WTC11 (cell line): ENCODE measurements at regions not wholly inside any gene's neighbourhood (a gene's known extent, or its start where the extent isn't known, plus 50 kb on each side); places are given as distances from the start of the nearest gene placed in this dataset.

ENCODE experiments used
- ATAC-seq: fragments of 200-7000 bp; cut with Tn5 transposase; 2 replicates; pipeline ENCODE4 v1.10.0; 2021; ENCODE audit warnings: mild to moderate bottlenecking, moderate library complexity
- CTCF ChIA-PET: fragments of 300-600 bp; sonication (Branson Sonifier 250); formaldehyde crosslinking; loops from one replicate; lab custom pipeline; 2021; ENCODE audit warnings: antibody characterized with exemption; lab: Charles Lee
- POLR2A ChIA-PET: fragments of 350-600 bp; sonication (Branson Sonifier 250); formaldehyde crosslinking; loops from one replicate; lab custom pipeline; 2021; ENCODE audit warnings: antibody characterized with exemption; lab: Charles Lee
- DNase-seq: peaks from one replicate; pipeline ENCODE4 v3.0.0; 2021; ENCODE audit warnings: low spot score
- H3K27ac Mint-ChIP-seq: 2 replicates; pipeline ENCODE4 v1.8.0; 2021; ENCODE audit warnings: mixed read lengths
- H3K27me3 Mint-ChIP-seq: 2 replicates; pipeline ENCODE4 v1.8.0; 2021; ENCODE audit warnings: low read depth, mild to moderate bottlenecking, moderate library complexity, mixed read lengths
- H3K36me3 Mint-ChIP-seq: 2 replicates; pipeline ENCODE4 v1.8.0; 2021; ENCODE audit warnings: mixed read lengths
- H3K4me1 Mint-ChIP-seq: 2 replicates; pipeline ENCODE4 v1.8.0; 2022; ENCODE audit warnings: mixed read lengths
- H3K4me3 Mint-ChIP-seq: 2 replicates; pipeline ENCODE4 v1.8.0; 2021; ENCODE audit warnings: mild to moderate bottlenecking, moderate library complexity, mixed read lengths
- H3K9me3 Mint-ChIP-seq: 2 replicates; pipeline ENCODE4 v1.8.0; 2021; ENCODE audit warnings: mixed read lengths
- ATF1 ChIP-seq: sonication (generic); formaldehyde crosslinking; IDR thresholded peaks from 2 replicates; pipeline ENCODE4 v1.8.1; 2023; ENCODE audit warnings: mild to moderate bottlenecking, moderate library complexity, missing genetic modification reagents
- ELF4 ChIP-seq: sonication (generic); formaldehyde crosslinking; IDR thresholded peaks from 2 replicates; pipeline ENCODE4 v1.8.1; 2022; ENCODE audit warnings: low read depth, mild to moderate bottlenecking, moderate library complexity, missing genetic modification reagents
- ETV6 ChIP-seq: sonication (generic); formaldehyde crosslinking; IDR thresholded peaks from 2 replicates; pipeline ENCODE4 v1.8.1; 2022; ENCODE audit warnings: mild to moderate bottlenecking, missing genetic modification reagents
- JAZF1 ChIP-seq: fragments of 250-450 bp; sonication (Bioruptor Pico); IDR thresholded peaks from 2 replicates; pipeline ENCODE4 v1.9.0; 2021; ENCODE audit warnings: moderate library complexity, mild to moderate bottlenecking, inconsistent platforms
- MXD4 ChIP-seq: fragments of 250-450 bp; sonication (Bioruptor Pico); IDR thresholded peaks from 2 replicates; pipeline ENCODE4 v1.8.0; 2021; ENCODE audit warnings: mild to moderate bottlenecking, moderate library complexity, borderline replicate concordance
- NR3C1 ChIP-seq: sonication (generic); formaldehyde crosslinking; conservative IDR thresholded peaks from 2 replicates; pipeline ENCODE4 v1.8.1; 2023; ENCODE audit warnings: low read depth, mild to moderate bottlenecking, missing genetic modification reagents
- RORB ChIP-seq: fragments of 250-450 bp; sonication (Bioruptor Pico); IDR thresholded peaks from 2 replicates; pipeline ENCODE4 v1.9.0; 2021; ENCODE audit warnings: mild to moderate bottlenecking
- SMAD3 ChIP-seq: sonication (generic); formaldehyde crosslinking; IDR thresholded peaks from 2 replicates; pipeline ENCODE4 v1.8.0; 2022; ENCODE audit warnings: missing genetic modification reagents, mild to moderate bottlenecking, borderline replicate concordance
- SOX15 ChIP-seq: fragments of 250-450 bp; sonication (Bioruptor Pico); IDR thresholded peaks from 2 replicates; pipeline ENCODE4 v1.9.0; 2021; ENCODE audit warnings: mild to moderate bottlenecking
- SP1 ChIP-seq: sonication (generic); formaldehyde crosslinking; conservative IDR thresholded peaks from 2 replicates; pipeline ENCODE4 v1.8.1; 2022; ENCODE audit warnings: missing genetic modification reagents
- ZNF121 ChIP-seq: sonication (generic); formaldehyde crosslinking; IDR thresholded peaks from 2 replicates; pipeline ENCODE4 v1.8.0; 2023; ENCODE audit warnings: missing genetic modification reagents
- ZNF138 ChIP-seq: sonication (generic); formaldehyde crosslinking; conservative IDR thresholded peaks from 2 replicates; pipeline ENCODE4 v1.8.1; 2022; ENCODE audit warnings: mild to moderate bottlenecking, moderate library complexity, missing genetic modification reagents
- ZNF232 ChIP-seq: sonication (generic); formaldehyde crosslinking; IDR thresholded peaks from 2 replicates; pipeline ENCODE4 v1.8.0; 2022; ENCODE audit warnings: mild to moderate bottlenecking, missing genetic modification reagents
- ZNF263 ChIP-seq: sonication (generic); formaldehyde crosslinking; IDR thresholded peaks from 2 replicates; pipeline ENCODE4 v1.8.1; 2022; ENCODE audit warnings: low read depth, mild to moderate bottlenecking, moderate library complexity, missing genetic modification reagents
- ZNF671 ChIP-seq: fragments of 250-450 bp; sonication (Bioruptor Pico); IDR thresholded peaks from 2 replicates; pipeline ENCODE4 v1.8.0; 2021; ENCODE audit warnings: mild to moderate bottlenecking
- TF ChIP-seq, protein P1 (sequence below): sonication (generic); formaldehyde crosslinking; IDR thresholded peaks from 2 replicates; pipeline ENCODE4 v1.8.0; 2023; ENCODE audit warnings: missing genetic modification reagents
- TF ChIP-seq, protein P2 (sequence below): sonication (generic); formaldehyde crosslinking; conservative IDR thresholded peaks from 2 replicates; pipeline ENCODE4 v1.8.1; 2022; ENCODE audit warnings: mild to moderate bottlenecking, missing genetic modification reagents
- TF ChIP-seq, protein P3 (sequence below): sonication (generic); formaldehyde crosslinking; IDR thresholded peaks from 2 replicates; pipeline ENCODE4 v1.8.1; 2023; ENCODE audit warnings: mild to moderate bottlenecking, missing genetic modification reagents
- TF ChIP-seq, protein P4 (sequence below): sonication (generic); formaldehyde crosslinking; IDR thresholded peaks from 2 replicates; pipeline ENCODE4 v1.8.1; 2023; ENCODE audit warnings: mild to moderate bottlenecking, missing genetic modification reagents, moderate library complexity
- TF ChIP-seq, protein P5 (sequence below): sonication (generic); formaldehyde crosslinking; IDR thresholded peaks from 2 replicates; pipeline ENCODE4 v1.8.1; 2022; ENCODE audit warnings: missing genetic modification reagents, borderline replicate concordance

DNA sequence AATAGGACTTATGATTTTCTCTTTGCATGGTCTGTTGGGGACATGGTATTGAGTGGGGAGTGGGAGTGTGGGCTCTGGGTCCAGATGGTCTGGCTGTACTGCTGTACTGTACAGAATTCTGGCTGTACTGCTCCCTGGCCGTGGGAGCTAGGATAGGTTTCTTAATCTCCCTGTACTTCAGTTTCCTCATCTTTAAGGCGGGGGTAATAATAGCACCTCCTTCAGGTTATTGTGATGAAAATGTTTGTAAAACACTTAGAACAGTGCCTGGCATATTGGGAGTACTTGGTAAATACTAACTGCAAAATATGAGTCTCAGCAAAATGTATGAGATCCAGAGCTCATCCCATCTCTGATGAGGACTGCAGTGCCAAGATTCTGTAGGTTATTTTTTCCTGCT is 198.6 kb downstream of the KIF18A start (continued):
- TF ChIP-seq JAZF1 = no peak
- TF ChIP-seq ELF4 (CRISPR knock-in tag) = no peak
- TF ChIP-seq, protein P1, sequence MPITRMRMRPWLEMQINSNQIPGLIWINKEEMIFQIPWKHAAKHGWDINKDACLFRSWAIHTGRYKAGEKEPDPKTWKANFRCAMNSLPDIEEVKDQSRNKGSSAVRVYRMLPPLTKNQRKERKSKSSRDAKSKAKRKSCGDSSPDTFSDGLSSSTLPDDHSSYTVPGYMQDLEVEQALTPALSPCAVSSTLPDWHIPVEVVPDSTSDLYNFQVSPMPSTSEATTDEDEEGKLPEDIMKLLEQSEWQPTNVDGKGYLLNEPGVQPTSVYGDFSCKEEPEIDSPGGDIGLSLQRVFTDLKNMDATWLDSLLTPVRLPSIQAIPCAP (CRISPR knock-in tag) = no peak
- TF ChIP-seq ZNF671 (CRISPR knock-in tag) = no peak
- TF ChIP-seq, protein P2, sequence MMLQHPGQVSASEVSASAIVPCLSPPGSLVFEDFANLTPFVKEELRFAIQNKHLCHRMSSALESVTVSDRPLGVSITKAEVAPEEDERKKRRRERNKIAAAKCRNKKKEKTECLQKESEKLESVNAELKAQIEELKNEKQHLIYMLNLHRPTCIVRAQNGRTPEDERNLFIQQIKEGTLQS (CRISPR knock-in tag) = no peak
- TF ChIP-seq ZNF263 (CRISPR knock-in tag) = no peak

DNA sequence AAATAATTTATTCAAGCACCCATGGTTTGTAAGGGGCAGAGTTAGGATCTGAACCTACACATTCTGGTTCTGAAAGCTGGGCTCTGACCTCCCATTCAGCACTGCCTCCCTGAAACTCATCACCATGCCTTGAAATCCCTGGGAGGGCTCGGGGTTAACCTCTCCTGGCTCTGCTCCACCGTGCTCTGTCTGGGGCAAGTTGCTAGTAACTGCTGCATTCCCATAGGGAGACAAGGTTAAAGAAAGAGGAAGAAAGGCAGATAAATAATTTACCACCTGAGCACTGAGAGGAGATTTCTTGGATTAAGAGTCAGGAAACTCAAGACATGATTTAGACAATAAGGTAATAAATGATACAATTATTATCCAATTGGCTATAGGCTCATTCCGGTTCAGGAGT is 199.3 kb downstream of the KIF18A start:
- Mint-ChIP-seq H3K4me1 (no peaks in the 10 kb centered on the region), H3K36me3 (no peaks in the 10 kb centered on the region), H3K27ac (no peak overlapping the region), H3K4me3 (no peak overlapping the region), H3K27me3 (no peaks in the 10 kb centered on the region; the same call in 1 of the 2 replicates)
- DNase-seq = no peak
- ChIA-PET CTCF (no interaction called here), POLR2A (no interaction called here)
- TF ChIP-seq SOX15 (CRISPR knock-in tag) = no peak
- TF ChIP-seq, all 79 proteins: peak for 0
- H3K9me3 Mint-ChIP-seq = no peaks in the 10 kb centered on the region
- no peak for ATAC-seq

DNA sequence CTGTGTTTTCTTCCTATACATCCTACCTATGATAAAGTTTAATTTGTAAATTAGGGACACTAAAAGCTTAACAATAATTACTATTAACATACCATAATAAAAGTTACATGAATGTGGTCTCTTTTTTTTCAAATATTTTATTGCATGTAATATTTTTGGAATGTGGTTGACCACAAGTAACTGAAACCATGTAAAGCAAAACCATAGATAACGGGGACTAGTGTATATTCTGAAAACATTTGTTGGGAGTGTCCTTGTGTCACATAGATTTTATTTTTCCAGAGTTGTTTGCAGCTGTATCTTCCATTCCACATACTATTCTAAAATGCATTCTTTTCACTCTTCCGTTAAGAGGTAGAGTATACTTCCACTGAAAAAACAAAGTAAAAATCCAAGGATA is 200.4 kb downstream of the KIF18A start:
- Mint-ChIP-seq H3K36me3 (no peaks in the 10 kb centered on the region), H3K4me1 (no peaks in the 10 kb centered on the region), H3K9me3 (no peaks in the 10 kb centered on the region), H3K4me3 (no peak overlapping the region), H3K27ac (no peak overlapping the region), H3K27me3 (no peaks in the 10 kb centered on the region; the same call in 1 of the 2 replicates)
- DNase-seq (no peak), ATAC-seq (no peak)
- CTCF ChIA-PET = no interaction called here
- TF ChIP-seq ZNF138 (CRISPR knock-in tag) (no peak), SP1 (no peak), SMAD3 (CRISPR knock-in tag) (no peak), SOX15 (CRISPR knock-in tag) (no peak), ELF4 (CRISPR knock-in tag) (no peak), ETV6 (CRISPR knock-in tag) (no peak), NR3C1 (CRISPR knock-in tag) (no peak), RORB (CRISPR knock-in tag) (no peak), MXD4 (no peak)
- POLR2A ChIA-PET = no interaction called here

DNA sequence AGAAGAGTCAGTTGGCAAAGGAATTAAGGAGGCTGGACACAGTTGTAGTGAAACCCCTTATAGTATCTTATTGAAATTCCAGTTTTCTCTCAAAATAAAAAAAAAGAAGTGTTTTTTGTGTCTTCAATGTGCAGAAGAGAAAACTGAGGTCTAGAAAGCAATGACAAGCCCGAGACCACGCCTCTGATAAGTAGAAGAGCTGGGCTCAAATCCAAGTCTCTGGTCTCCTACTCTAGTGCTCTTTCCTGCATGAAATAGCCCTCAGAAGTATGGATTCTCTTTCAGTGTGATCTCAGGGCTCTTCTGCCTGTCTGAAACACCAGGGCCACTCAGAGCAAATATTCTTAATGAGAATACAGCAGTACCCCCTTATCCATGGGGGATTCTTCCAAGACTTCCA is 200.9 kb downstream of the KIF18A start:
- CTCF ChIA-PET = no interaction called here
- POLR2A ChIA-PET = no interaction called here
- no peak for ATAC-seq
- Mint-ChIP-seq H3K4me1 (no peaks in the 10 kb centered on the region), H3K36me3 (no peaks in the 10 kb centered on the region), H3K27ac (no peak overlapping the region), H3K9me3 (no peaks in the 10 kb centered on the region), H3K27me3 (no peaks in the 10 kb centered on the region; the same call in 1 of the 2 replicates), H3K4me3 (no peak overlapping the region)
- no peak for DNase-seq
- no peak for TF ChIP-seq ZNF121
- TF ChIP-seq, protein P3, sequence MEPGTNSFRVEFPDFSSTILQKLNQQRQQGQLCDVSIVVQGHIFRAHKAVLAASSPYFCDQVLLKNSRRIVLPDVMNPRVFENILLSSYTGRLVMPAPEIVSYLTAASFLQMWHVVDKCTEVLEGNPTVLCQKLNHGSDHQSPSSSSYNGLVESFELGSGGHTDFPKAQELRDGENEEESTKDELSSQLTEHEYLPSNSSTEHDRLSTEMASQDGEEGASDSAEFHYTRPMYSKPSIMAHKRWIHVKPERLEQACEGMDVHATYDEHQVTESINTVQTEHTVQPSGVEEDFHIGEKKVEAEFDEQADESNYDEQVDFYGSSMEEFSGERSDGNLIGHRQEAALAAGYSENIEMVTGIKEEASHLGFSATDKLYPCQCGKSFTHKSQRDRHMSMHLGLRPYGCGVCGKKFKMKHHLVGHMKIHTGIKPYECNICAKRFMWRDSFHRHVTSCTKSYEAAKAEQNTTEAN (CRISPR knock-in tag) = no peak

DNA sequence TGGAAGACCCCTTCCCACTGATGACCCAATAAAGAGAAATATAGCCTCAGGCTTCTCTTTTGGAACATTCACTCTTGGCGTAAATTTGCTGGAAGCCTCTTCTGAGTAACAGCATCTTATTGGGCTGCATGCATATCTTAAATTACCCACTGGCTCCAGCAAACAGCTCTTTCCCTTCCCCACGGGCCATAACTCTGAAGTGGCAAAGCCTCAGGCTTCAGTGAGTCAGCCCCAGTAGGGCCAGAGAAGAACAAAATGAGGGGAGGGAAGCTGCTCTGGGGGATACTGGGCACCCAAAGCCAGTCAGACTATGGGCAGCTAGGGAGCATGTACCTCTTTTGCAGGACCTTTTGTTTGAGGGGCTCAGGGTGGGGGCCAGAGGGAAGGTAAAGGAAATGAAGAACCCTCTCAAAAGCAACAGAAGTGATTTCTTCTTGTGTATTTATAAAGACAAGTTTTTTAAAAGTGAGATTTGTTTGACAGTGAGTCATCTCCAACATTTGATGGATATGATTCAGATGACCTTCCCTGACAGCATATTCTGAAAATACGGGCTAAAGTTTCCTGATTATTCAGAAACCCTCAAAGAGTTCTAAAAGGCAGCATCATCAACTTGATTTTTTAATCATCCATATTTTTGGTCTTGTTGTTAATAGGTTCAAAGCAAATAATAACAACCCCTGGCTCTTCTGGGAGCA is 203.4 kb downstream of the KIF18A start:
- DNase-seq (no peak), ATAC-seq (no peak)
- Mint-ChIP-seq H3K36me3 (no peaks in the 10 kb centered on the region), H3K4me1 (0 out of 2 replicates have a peak, but pooled peaks cover 5% of the 10 kb centered on the region), H3K27me3 (no peaks in the 10 kb centered on the region; the same call in 1 of the 2 replicates), H3K27ac (no peak overlapping the region), H3K4me3 (no peak overlapping the region), H3K9me3 (no peaks in the 10 kb centered on the region)
- TF ChIP-seq, protein P4, sequence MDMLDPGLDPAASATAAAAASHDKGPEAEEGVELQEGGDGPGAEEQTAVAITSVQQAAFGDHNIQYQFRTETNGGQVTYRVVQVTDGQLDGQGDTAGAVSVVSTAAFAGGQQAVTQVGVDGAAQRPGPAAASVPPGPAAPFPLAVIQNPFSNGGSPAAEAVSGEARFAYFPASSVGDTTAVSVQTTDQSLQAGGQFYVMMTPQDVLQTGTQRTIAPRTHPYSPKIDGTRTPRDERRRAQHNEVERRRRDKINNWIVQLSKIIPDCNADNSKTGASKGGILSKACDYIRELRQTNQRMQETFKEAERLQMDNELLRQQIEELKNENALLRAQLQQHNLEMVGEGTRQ (CRISPR knock-in tag) = no peak
- TF ChIP-seq ZNF232 (no peak), ZNF263 (CRISPR knock-in tag) (no peak), ATF1 (CRISPR knock-in tag) (no peak)
- TF ChIP-seq, protein P5, sequence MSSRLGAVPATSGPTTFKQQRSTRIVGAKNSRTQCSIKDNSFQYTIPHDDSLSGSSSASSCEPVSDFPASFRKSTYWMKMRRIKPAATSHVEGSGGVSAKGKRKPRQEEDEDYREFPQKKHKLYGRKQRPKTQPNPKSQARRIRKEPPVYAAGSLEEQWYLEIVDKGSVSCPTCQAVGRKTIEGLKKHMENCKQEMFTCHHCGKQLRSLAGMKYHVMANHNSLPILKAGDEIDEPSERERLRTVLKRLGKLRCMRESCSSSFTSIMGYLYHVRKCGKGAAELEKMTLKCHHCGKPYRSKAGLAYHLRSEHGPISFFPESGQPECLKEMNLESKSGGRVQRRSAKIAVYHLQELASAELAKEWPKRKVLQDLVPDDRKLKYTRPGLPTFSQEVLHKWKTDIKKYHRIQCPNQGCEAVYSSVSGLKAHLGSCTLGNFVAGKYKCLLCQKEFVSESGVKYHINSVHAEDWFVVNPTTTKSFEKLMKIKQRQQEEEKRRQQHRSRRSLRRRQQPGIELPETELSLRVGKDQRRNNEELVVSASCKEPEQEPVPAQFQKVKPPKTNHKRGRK = no peak
- ChIA-PET POLR2A (no interaction called here), CTCF (no interaction called here)
